HG02571 (cell line): ENCODE measurements at regions not wholly inside any gene's neighbourhood (a gene's known extent, or its start where the extent isn't known, plus 50 kb on each side); places are given as distances from the start of the nearest gene placed in this dataset.

ENCODE experiments used
- ATAC-seq: cut with Tn5 transposase; IDR thresholded peaks from one replicate; pipeline ENCODE4 v1.9.1; 2021; ENCODE audit warnings: mild to moderate bottlenecking, moderate library complexity; ENCODE audit not compliant: unreplicated experiment

DNA sequence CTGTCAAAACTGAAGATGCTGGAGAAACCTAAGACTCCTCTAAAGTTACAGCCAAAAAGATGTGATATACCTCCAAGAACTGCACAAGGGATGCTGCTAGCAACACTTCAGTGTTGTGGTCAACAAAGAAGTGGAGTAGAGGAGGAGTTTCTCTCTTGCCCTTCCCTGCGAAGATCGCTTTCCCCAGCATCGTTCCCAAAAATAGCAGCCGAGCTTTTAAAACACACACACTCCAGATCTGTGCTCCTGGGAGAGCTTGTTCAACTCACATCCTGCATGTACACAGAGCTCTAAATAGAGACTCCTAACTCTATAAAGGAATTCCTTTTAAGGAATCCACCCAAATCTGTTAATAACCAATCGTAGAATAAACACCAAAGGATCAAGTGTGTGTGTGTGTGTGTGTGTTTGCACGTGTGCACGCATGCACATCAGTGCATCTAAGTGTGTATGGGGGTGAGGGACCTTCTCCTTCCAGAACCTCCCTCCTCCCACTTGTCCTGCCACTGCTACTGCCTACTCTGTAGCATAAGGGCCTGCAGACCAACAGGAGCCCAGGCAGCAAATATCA, 58.5 kb downstream of the PSMG1 start:
- no peak for ATAC-seq

- no peak for ATAC-seq
Measured at GRCh38 chr21:39123375-39123774, 59.9 kb downstream of the PSMG1 start.

DNA sequence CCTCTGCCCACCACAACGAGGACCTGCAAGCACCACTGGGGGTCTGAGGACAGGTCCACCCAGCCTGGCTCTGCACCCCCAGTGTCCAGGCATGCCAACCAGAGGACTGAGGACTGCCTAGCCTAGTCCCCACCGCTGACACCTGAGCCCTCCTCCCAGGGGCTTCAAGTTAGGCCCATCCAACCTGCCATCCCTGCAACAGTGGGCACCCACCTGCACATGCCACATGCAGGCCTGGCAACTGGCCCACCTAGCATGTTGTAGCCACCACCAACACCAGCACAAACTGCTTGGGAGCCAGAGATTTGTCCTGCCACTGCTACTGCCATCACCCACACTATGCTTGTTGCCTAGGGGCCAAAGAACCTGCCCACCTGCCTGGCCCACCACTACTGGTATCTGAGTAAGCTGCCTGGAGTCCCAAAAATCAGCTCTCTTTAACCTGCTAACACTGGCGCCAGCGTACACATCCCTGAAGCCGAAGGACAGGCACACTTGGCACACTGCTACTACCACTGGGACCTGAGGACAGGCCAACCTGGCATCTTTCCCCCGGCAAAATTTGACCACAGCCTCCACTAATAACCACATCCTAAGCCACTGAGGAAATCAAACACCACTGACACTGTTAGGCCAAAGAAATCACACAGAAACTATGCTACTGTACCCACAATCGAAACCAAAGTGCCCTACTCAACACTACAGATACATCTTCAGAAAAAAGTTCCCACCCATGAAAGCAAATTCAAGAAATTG, 61.5 kb downstream of the PSMG1 start:
- no peak for ATAC-seq

GRCh38 chr21:39120876-39121599, 62.2 kb downstream of the PSMG1 start:
- no peak for ATAC-seq

- no peak for ATAC-seq
Measured at GRCh38 chr21:39119891-39120290, 63.4 kb downstream of the PSMG1 start.

DNA sequence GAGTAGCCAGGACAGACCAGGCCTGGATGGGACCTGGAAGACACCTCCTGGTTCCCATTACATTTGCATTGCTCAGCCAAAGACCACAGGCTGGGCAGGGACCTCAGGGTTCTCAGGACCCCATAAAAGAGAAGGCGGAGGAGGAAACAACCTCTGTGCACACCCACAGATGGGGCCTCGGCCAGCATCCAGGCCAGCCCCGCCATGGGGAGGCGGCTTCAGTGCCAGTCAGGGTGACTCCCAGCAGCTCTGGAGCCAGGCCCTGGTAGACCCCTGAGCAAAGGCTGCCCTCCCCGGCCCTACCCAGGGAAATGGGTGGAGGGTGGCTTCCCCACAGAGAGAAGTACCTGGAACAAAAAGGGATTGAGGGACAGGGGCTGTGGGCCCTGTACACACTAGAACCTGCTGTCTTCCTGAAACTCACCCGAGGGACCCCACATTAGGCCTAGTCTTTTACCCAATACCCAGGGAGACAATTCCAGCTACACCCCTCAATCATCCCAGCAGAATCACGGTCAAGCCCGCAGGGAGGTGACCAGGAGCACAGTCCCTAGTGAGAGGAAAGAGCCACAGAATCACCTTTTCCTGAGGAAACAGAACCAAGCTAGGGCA, 64.5 kb downstream of the PSMG1 start:
- no peak for ATAC-seq

- no peak for ATAC-seq
Measured at GRCh38 chr21:39118061-39118460, 65.2 kb downstream of the PSMG1 start.

GRCh38 chr21:39117440-39117970, 65.7 kb downstream of the PSMG1 start:
- ATAC-seq, result no peak

DNA sequence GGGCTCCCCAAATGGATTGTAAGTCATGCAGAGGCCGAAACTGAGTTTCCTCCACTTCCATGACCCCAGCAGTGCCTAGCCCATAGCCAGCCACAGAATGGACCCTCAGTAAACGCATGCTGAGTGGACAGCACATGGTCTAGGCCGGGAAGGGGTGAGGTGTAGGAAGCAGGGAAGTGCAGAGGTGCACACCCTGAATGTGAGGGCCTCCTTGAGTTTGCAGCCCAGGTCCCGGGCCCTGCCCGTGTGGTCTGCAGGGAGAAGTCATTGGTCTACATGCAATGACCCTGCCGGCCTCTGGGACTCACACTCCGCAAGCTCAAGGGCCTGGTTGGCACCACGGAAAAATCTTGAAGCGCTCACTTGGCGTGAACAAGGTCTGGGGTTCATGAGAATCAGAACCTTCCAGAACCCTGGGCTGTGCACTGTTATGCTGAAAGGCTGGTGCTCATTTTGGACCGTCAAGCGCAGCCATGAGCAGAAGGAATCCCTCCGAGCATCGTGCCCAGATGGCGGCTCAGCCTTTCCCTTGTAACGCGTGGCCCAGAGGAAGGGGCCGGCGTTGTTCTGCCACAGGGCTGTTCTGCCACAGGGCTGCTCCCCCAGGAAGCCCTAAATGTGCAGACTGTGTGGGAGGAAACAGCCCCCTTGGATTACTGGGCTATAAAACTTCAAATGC, 66.4 kb downstream of the PSMG1 start:
- no peak for ATAC-seq

DNA sequence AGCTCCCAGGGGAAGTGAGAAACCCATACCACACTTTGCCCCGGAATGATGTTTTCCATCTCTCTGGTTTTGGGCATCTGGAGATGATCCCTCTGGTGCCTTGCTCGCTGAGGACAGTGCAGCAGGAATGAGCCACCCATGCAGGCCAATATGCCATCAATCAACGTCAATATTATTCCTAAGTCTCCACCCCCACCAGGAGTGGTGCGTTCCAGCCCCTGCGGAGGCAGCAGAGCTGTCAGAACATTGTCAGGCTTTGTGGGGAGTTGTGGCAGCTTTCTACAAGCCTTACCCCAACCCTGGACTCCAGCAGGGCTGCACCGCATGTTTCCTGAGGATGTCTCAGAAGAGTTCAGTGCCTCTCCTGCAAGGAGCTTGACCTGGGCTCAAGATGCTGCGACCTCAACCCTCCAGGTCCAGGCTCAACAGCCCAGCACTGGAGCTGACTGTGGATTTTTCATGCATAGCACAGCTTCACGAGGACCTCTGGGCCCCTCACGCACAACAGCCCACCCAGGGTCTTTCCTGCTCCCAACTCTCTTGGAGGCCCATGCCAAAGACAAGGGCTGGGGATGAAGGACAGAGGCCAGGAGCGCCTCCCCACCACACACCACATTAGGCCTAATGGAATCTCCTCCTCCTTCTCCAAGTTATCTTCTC, 67.5 kb downstream of the PSMG1 start:
- no peak for ATAC-seq

DNA sequence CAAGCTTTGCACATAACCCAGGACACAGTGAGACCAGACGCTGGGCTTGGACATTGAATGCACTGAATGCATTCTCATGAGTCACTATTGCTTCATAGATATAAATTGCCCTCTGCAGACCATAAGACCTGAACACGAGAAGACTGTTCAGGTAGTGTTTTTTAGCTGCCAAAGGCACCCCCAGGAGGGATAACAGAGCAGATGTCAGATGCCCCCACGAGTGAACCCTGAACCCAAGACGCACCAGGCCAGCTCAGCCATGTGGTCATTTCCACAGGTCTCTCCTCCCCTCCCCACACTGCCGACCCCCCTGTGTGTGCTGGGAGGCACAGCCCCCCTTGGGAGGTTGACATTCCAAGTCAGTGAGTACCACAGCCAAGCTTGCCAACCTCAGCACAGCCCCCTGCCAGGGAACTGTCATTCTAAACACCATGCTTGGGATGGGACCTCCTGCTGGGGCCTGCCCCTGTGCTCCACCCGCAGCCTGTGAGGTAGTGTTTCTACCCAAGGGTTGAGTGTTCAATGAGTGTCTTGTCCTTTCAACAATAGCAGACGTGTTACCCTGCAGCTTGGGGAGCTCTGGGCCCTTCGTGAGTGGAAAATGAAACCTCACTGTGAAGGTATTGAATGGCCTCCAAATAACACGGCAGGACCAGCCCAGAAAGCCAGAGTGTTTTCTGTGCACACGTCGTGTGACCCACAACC, 68.2 kb downstream of the PSMG1 start:
- no peak for ATAC-seq

GRCh38 chr21:39111931-39112550, 71.2 kb downstream of the PSMG1 start:
- ATAC-seq, result no peak

DNA sequence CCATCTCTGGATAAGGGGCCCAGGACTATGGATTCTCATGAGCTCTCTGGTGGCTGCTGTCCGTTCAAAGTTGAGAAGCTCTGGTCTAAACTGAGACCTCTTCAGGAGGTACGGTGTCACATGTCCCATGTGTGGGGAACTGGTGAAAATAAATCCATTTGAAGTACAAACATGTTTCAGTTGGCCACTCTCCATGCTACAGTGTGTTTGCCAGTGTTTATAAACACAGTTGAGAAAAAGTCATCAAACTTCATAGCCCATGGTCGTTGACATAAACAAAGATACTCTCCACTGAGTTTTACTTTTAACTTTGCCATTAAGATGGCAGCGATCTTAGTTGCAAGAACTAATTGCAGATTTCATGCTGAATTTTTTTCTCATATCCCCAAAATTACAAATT, 72.8 kb downstream of the PSMG1 start:
- ATAC-seq, result no peak

DNA sequence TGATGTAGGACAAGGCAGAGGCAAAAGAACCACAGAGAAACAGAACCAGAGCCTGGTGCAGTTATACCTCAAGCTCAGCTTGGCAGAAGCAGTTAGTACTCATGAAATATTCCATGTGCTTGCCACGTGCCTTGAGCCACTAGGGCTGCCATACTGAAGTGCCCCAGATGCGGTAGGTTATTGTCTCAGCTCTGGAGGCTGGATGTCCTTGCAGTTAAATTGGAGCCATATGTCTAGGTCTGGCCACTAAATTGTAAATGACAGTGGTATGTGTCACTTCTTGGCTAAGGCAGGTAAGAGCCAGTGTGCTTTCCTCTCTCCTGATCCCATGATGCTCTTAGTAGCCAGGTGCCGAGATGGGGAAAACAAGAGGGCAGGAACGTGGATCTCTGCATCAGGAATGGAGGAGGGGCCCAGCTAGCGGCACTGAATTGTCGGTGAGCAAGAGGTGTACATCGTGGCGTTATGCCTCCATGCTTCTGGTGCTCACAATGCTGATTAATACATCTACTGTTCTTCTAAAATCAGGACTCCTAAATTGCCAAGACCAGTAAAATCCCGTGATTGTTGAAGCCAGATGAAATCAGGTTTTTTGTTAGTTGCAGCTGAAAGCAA, 73.5 kb downstream of the PSMG1 start:
- ATAC-seq, result no peak

DNA sequence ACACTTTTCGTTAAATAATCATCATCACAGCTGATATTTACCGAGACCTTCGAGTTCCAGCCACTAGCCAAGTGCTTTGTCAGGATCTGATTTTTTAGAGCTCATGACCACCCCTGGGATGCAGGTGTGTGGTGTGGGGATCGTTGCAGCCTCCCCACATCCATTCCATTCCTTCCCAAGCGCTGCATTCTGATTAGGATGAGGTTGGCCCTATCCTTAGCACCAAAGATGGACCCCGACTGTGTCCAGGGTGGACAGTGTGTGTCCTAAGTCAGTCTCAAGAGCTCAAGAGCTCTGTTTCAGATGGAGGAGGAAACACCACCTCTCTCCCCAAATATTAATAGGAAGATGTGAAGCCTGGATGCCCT, 74.1 kb downstream of the PSMG1 start:
- ATAC-seq, result no peak

- ATAC-seq, result no peak
Measured at GRCh38 chr21:39108291-39109162, 74.7 kb downstream of the PSMG1 start.

- no peak for ATAC-seq
Measured at GRCh38 chr21:39107739-39108138, 75.5 kb downstream of the PSMG1 start.

DNA sequence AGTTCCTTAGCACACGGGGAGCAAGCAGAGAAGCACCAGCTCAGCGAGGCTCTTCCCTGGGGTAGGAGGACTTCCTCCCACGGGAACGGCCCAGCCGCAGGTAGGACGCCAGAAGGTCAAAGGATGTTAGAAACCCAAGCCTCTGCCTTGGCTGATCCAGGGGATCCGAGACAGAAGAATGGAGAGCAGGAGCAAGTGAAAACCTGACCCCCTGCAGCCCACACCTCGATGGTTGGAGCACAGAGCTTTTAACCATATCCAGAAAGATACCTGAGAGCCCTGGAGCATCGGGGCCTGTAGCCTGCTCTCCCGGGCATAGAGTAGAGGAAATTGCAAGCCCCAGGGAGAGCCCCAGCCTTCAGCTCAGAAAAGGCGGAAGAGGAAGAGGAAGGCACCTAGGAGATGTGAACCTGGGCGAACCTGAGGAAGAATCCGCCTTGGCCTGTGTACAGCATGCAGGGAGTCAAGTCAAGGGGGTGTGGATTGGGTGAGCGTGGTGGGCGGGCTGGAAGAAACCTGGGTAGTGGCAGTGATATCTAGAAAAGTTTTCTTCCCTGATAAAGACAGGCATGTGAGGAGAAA, 76.3 kb downstream of the PSMG1 start:
- ATAC-seq, result no peak
